ENCODE measurements at regions not wholly inside any gene's neighbourhood (a gene's known extent, or its start where the extent isn't known, plus 50 kb on each side); places are given as distances from the start of the nearest gene placed in this dataset.

- ChIA-PET POLR2A (no interaction called here), CTCF (interaction anchor here (0.9 kb wide), 1 partner anchor 18 kb away, joined by 3 read pairs; no protein-coding TSS in a partner anchor)
- Histone ChIP-seq H3K9me3 (ENCODE audit: control extremely low read depth in 1 of 5, control insufficient read depth in 4 of 5, insufficient read depth in 2 of 5, low read depth in 1 of 5, low read length in 4 of 5) (no peaks in the 10 kb centered on the region), H3K36me3 (ENCODE audit: control insufficient read depth in 4 of 4, insufficient read depth in 4 of 4, low read length in 3 of 4) (no peaks in the 10 kb centered on the region), H3K27ac (ENCODE audit: insufficient read depth in 1 of 2, low read depth in 1 of 2, low read length in 2 of 2, poor library complexity in 1 of 2, severe bottlenecking in 2 of 2) (no peak overlapping the region), H3K4me1 (ENCODE audit: control extremely low read depth in 1 of 4, control insufficient read depth in 4 of 4, insufficient read depth in 4 of 4, low read length in 3 of 4) (no peaks in the 10 kb centered on the region), H3K27me3 (replicated peaks in 2 of 5; ENCODE audit: control insufficient read depth in 4 of 5, insufficient read depth in 5 of 5, low read length in 4 of 5) (no peaks in the 10 kb centered on the region), H3K4me3 (ENCODE audit: control insufficient read depth in 1 of 7, extremely low read depth in 1 of 7, insufficient read depth in 4 of 7, low read depth in 2 of 7, low read length in 6 of 7) (no peak overlapping the region)
- DNase-seq = no peak
- 100% methylated on average over 2 of the region's 3 CpGs for WGBS (ENCODE audit: insufficient coverage)
Observed at GRCh38 chr6:92719773-92720172, 699.6 kb downstream of the EPHA7 start.

DNA sequence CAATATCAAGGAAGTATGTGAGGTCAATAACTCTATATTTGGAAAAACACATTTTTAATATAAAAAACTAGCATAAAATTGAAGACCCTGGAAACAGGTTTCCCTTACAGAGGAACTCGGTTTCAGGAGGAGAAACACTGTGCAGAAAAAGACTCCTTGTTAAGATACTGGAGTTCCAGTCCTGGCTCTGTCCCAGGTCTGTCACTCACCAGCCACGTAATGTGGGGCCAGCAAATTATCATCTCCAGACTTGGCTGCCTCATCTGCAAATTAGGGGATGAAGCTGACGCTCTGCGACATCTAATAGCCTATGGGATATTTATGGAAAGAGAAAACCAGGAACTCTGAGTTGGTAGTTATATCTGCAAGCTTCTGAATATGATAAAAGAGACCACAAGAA is 702.7 kb downstream of the EPHA7 start:
- POLR2A ChIA-PET = no interaction called here

DNA sequence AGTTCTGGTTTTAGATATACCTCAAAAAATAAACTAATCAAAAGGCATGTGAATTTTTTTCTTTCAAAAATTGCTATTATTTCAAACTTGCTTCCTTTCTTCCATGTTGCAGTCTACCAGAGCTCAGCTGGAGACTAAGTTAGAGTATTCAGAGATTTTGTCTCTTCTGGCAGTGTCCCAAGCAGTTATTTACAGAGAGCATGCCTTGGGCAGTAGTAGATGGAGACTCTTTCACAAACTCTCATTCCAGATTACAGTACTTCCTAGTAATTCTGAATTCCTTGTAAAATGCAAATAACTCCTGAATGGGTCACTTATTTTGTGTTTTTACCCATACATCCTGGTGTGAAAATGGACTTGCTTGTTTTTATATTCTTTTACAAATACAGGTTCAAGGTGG is 703.4 kb downstream of the EPHA7 start:
- H3K9me3 ChIP-seq (ENCODE audit: control extremely low read depth in 1 of 5, control insufficient read depth in 4 of 5, insufficient read depth in 2 of 5, low read depth in 1 of 5, low read length in 4 of 5) = no peaks in the 10 kb centered on the region
- H3K4me1 ChIP-seq (ENCODE audit: control extremely low read depth in 1 of 4, control insufficient read depth in 4 of 4, insufficient read depth in 4 of 4, low read length in 3 of 4) = no peaks in the 10 kb centered on the region
- no peaks in the 10 kb centered on the region for H3K36me3 ChIP-seq (ENCODE audit: control insufficient read depth in 4 of 4, insufficient read depth in 4 of 4, low read length in 3 of 4)
- ChIA-PET POLR2A (no interaction called here), CTCF (no interaction called here)
- no peak overlapping the region for H3K27ac ChIP-seq (ENCODE audit: insufficient read depth in 1 of 2, low read depth in 1 of 2, low read length in 2 of 2, poor library complexity in 1 of 2, severe bottlenecking in 2 of 2)
- H3K27me3 ChIP-seq (replicated peaks in 2 of 5; ENCODE audit: control insufficient read depth in 4 of 5, insufficient read depth in 5 of 5, low read length in 4 of 5) = no peaks in the 10 kb centered on the region
- no peak for DNase-seq
- H3K4me3 ChIP-seq (ENCODE audit: control insufficient read depth in 1 of 7, extremely low read depth in 1 of 7, insufficient read depth in 4 of 7, low read depth in 2 of 7, low read length in 6 of 7) = no peak overlapping the region

More for the DNA sequence above, 702.7 kb downstream of the EPHA7 start:
- Histone ChIP-seq H3K27me3 (replicated peaks in 2 of 5; ENCODE audit: control insufficient read depth in 4 of 5, insufficient read depth in 5 of 5, low read length in 4 of 5) (no peaks in the 10 kb centered on the region), H3K4me1 (ENCODE audit: control extremely low read depth in 1 of 4, control insufficient read depth in 4 of 4, insufficient read depth in 4 of 4, low read length in 3 of 4) (no peaks in the 10 kb centered on the region), H3K27ac (ENCODE audit: insufficient read depth in 1 of 2, low read depth in 1 of 2, low read length in 2 of 2, poor library complexity in 1 of 2, severe bottlenecking in 2 of 2) (no peak overlapping the region), H3K4me3 (ENCODE audit: control insufficient read depth in 1 of 7, extremely low read depth in 1 of 7, insufficient read depth in 4 of 7, low read depth in 2 of 7, low read length in 6 of 7) (no peak overlapping the region), H3K9me3 (ENCODE audit: control extremely low read depth in 1 of 5, control insufficient read depth in 4 of 5, insufficient read depth in 2 of 5, low read depth in 1 of 5, low read length in 4 of 5) (no peaks in the 10 kb centered on the region), H3K36me3 (ENCODE audit: control insufficient read depth in 4 of 4, insufficient read depth in 4 of 4, low read length in 3 of 4) (no peaks in the 10 kb centered on the region)
- no peak for DNase-seq
- 100% methylated on average over 3 of the region's 4 CpGs for WGBS (ENCODE audit: insufficient coverage)
- CTCF ChIA-PET = no interaction called here

GRCh38 chr6:92714346-92714745 is 705.0 kb downstream of the EPHA7 start:
- H3K27me3 ChIP-seq (replicated peaks in 2 of 5; ENCODE audit: control insufficient read depth in 4 of 5, insufficient read depth in 5 of 5, low read length in 4 of 5) = no peaks in the 10 kb centered on the region
- no peak for DNase-seq
- POLR2A ChIA-PET = no interaction called here
- H3K4me1 ChIP-seq (ENCODE audit: control extremely low read depth in 1 of 4, control insufficient read depth in 4 of 4, insufficient read depth in 4 of 4, low read length in 3 of 4) = no peaks in the 10 kb centered on the region
- H3K9me3 ChIP-seq (ENCODE audit: control extremely low read depth in 1 of 5, control insufficient read depth in 4 of 5, insufficient read depth in 2 of 5, low read depth in 1 of 5, low read length in 4 of 5) = no peaks in the 10 kb centered on the region
- CTCF ChIA-PET = no interaction called here
- no peaks in the 10 kb centered on the region for H3K36me3 ChIP-seq (ENCODE audit: control insufficient read depth in 4 of 4, insufficient read depth in 4 of 4, low read length in 3 of 4)
- H3K27ac ChIP-seq (ENCODE audit: insufficient read depth in 1 of 2, low read depth in 1 of 2, low read length in 2 of 2, poor library complexity in 1 of 2, severe bottlenecking in 2 of 2) = no peak overlapping the region
- no peak overlapping the region for H3K4me3 ChIP-seq (ENCODE audit: control insufficient read depth in 1 of 7, extremely low read depth in 1 of 7, insufficient read depth in 4 of 7, low read depth in 2 of 7, low read length in 6 of 7)

GRCh38 chr6:92710048-92710447 is 709.3 kb downstream of the EPHA7 start:
- Histone ChIP-seq H3K36me3 (ENCODE audit: control insufficient read depth in 4 of 4, insufficient read depth in 4 of 4, low read length in 3 of 4) (no peaks in the 10 kb centered on the region), H3K27me3 (replicated peaks in 2 of 5; ENCODE audit: control insufficient read depth in 4 of 5, insufficient read depth in 5 of 5, low read length in 4 of 5) (no peaks in the 10 kb centered on the region), H3K4me1 (ENCODE audit: control extremely low read depth in 1 of 4, control insufficient read depth in 4 of 4, insufficient read depth in 4 of 4, low read length in 3 of 4) (no peaks in the 10 kb centered on the region), H3K4me3 (ENCODE audit: control insufficient read depth in 1 of 7, extremely low read depth in 1 of 7, insufficient read depth in 4 of 7, low read depth in 2 of 7, low read length in 6 of 7) (no peak overlapping the region), H3K27ac (ENCODE audit: insufficient read depth in 1 of 2, low read depth in 1 of 2, low read length in 2 of 2, poor library complexity in 1 of 2, severe bottlenecking in 2 of 2) (no peak overlapping the region), H3K9me3 (ENCODE audit: control extremely low read depth in 1 of 5, control insufficient read depth in 4 of 5, insufficient read depth in 2 of 5, low read depth in 1 of 5, low read length in 4 of 5) (no peaks in the 10 kb centered on the region)
- CTCF ChIA-PET = no interaction called here
- no CpG with 5 or more reads among the region's 3 CpGs for WGBS (ENCODE audit: insufficient coverage)
- POLR2A ChIA-PET = no interaction called here
- DNase-seq = no peak

DNA sequence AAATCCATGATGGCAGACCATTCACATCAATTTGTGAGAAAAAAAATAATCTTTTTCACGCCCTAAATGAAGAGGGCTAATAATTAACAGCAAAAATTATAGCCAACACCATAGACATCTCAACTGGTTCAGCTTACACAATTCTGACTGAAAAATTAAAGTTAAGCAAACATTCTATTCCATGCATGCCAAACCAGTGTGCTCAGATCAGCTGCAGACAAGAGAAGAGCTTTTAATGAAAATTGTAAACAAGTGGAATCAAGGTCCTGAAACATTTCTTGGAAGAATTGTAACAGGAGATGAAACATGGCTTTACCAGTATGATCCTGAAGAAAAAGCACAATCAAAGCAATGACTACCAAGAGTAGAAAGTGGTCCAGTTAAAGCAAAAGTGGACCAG is 710.4 kb downstream of the EPHA7 start:
- no CpG with 5 or more reads among the region's 1 CpG for WGBS (ENCODE audit: insufficient coverage)
- CTCF ChIA-PET = no interaction called here
- DNase-seq = no peak
- H3K4me3 ChIP-seq (ENCODE audit: control insufficient read depth in 1 of 7, extremely low read depth in 1 of 7, insufficient read depth in 4 of 7, low read depth in 2 of 7, low read length in 6 of 7) = no peak overlapping the region
- no peaks in the 10 kb centered on the region for H3K4me1 ChIP-seq (ENCODE audit: control extremely low read depth in 1 of 4, control insufficient read depth in 4 of 4, insufficient read depth in 4 of 4, low read length in 3 of 4)
- POLR2A ChIA-PET = interaction anchor here (0.6 kb wide), 1 partner anchor 1850 kb away, joined by 4 read pairs; no protein-coding TSS in a partner anchor
- H3K27me3 ChIP-seq (replicated peaks in 2 of 5; ENCODE audit: control insufficient read depth in 4 of 5, insufficient read depth in 5 of 5, low read length in 4 of 5) = no peaks in the 10 kb centered on the region
- H3K36me3 ChIP-seq (ENCODE audit: control insufficient read depth in 4 of 4, insufficient read depth in 4 of 4, low read length in 3 of 4) = no peaks in the 10 kb centered on the region
- H3K27ac ChIP-seq (ENCODE audit: insufficient read depth in 1 of 2, low read depth in 1 of 2, low read length in 2 of 2, poor library complexity in 1 of 2, severe bottlenecking in 2 of 2) = no peak overlapping the region
- no peaks in the 10 kb centered on the region for H3K9me3 ChIP-seq (ENCODE audit: control extremely low read depth in 1 of 5, control insufficient read depth in 4 of 5, insufficient read depth in 2 of 5, low read depth in 1 of 5, low read length in 4 of 5)

DNA sequence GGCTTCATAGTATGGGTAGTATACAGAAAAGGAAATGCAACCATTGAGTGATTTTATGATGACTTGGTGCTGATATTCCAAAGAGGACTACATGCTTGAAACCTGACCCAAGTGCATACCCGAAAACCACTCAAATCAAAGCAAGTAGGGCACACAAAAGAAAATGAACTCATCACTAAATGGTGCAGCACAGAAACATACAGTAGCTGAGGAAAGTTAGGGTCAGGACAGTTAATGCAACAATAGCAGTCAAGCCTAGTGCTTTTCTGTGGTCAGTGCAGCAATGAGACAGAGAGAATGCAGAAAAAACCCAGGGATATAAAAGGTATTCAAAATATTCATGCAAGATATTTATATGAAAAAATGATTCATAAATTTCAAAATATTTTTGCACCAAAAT is 711.1 kb downstream of the EPHA7 start:
- Histone ChIP-seq H3K36me3 (ENCODE audit: control insufficient read depth in 4 of 4, insufficient read depth in 4 of 4, low read length in 3 of 4) (no peaks in the 10 kb centered on the region), H3K27ac (ENCODE audit: insufficient read depth in 1 of 2, low read depth in 1 of 2, low read length in 2 of 2, poor library complexity in 1 of 2, severe bottlenecking in 2 of 2) (no peak overlapping the region), H3K4me1 (ENCODE audit: control extremely low read depth in 1 of 4, control insufficient read depth in 4 of 4, insufficient read depth in 4 of 4, low read length in 3 of 4) (no peaks in the 10 kb centered on the region), H3K4me3 (ENCODE audit: control insufficient read depth in 1 of 7, extremely low read depth in 1 of 7, insufficient read depth in 4 of 7, low read depth in 2 of 7, low read length in 6 of 7) (no peak overlapping the region), H3K9me3 (ENCODE audit: control extremely low read depth in 1 of 5, control insufficient read depth in 4 of 5, insufficient read depth in 2 of 5, low read depth in 1 of 5, low read length in 4 of 5) (no peaks in the 10 kb centered on the region), H3K27me3 (replicated peaks in 2 of 5; ENCODE audit: control insufficient read depth in 4 of 5, insufficient read depth in 5 of 5, low read length in 4 of 5) (no peaks in the 10 kb centered on the region)
- WGBS (ENCODE audit: insufficient coverage) = 100% methylated on average over 1 of the region's 1 CpG
- ChIA-PET CTCF (no interaction called here), POLR2A (interaction anchor here (0.6 kb wide), 1 partner anchor 1849 kb away, joined by 4 read pairs; no protein-coding TSS in a partner anchor)
- no peak for DNase-seq

DNA sequence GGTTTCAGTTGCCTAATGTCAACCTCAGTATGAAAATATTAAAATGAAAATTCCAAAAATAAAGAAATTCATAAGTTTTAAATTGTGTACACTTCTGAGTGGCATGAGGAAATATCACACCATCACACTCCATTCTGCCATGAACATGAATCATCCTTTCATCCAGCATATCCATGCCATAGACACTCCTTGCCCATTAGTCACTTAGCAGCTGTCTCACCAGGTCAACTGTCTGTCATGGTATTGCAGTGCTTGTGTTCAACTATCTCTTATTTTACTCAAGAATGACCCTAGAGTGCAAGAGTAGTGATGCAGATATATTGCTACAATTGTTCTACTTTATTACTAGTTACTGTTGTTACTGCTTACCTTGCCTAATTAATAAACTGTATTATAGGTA is 712.4 kb downstream of the EPHA7 start:
- ChIA-PET POLR2A (no interaction called here), CTCF (no interaction called here)
- no peaks in the 10 kb centered on the region for H3K36me3 ChIP-seq (ENCODE audit: control insufficient read depth in 4 of 4, insufficient read depth in 4 of 4, low read length in 3 of 4)
- H3K27me3 ChIP-seq (replicated peaks in 2 of 5; ENCODE audit: control insufficient read depth in 4 of 5, insufficient read depth in 5 of 5, low read length in 4 of 5) = no peaks in the 10 kb centered on the region
- H3K4me1 ChIP-seq (ENCODE audit: control extremely low read depth in 1 of 4, control insufficient read depth in 4 of 4, insufficient read depth in 4 of 4, low read length in 3 of 4) = no peaks in the 10 kb centered on the region
- no peak overlapping the region for H3K4me3 ChIP-seq (ENCODE audit: control insufficient read depth in 1 of 7, extremely low read depth in 1 of 7, insufficient read depth in 4 of 7, low read depth in 2 of 7, low read length in 6 of 7)
- no peaks in the 10 kb centered on the region for H3K9me3 ChIP-seq (ENCODE audit: control extremely low read depth in 1 of 5, control insufficient read depth in 4 of 5, insufficient read depth in 2 of 5, low read depth in 1 of 5, low read length in 4 of 5)
- DNase-seq = no peak
- H3K27ac ChIP-seq (ENCODE audit: insufficient read depth in 1 of 2, low read depth in 1 of 2, low read length in 2 of 2, poor library complexity in 1 of 2, severe bottlenecking in 2 of 2) = no peak overlapping the region

All from common myeloid progenitor, CD34-positive (primary cell).